NCI-H146 (cell line): ENCODE measurements at regions not wholly inside any gene's neighbourhood (a gene's known extent, or its start where the extent isn't known, plus 50 kb on each side); places are given as distances from the start of the nearest gene placed in this dataset.
"Not testable (repeated sequence)": the region's sequence is repeated elsewhere in the genome, so short reads cannot be mapped to it uniquely, and the experiment has no call there.

Source experiments
- DNase-seq: peaks from one replicate; lab custom pipeline; 2025; lab: John Stamatoyannopoulos, UW

- no peak for DNase-seq
Observed at GRCh38 chr15:92805080-92805690, 94.9 kb upstream of the CHD2 start.

- not testable (repeated sequence) for DNase-seq
Observed at GRCh38 chr15:92806171-92806570, 94.0 kb upstream of the CHD2 start.

- DNase-seq = no peak
Observed at GRCh38 chr15:92806763-92807162, 93.4 kb upstream of the CHD2 start.

- DNase-seq = peak; percentile 33
Observed at GRCh38 chr15:92807971-92808571, 92.1 kb upstream of the CHD2 start.

- peak; percentile 67 for DNase-seq
Observed at GRCh38 chr15:92808598-92809063, 91.5 kb upstream of the CHD2 start.

GRCh38 chr15:92809064-92809879, 90.9 kb upstream of the CHD2 start:
- DNase-seq = peak; percentile 97

- peak; percentile 48 for DNase-seq
Observed at GRCh38 chr15:92809880-92810361, 90.2 kb upstream of the CHD2 start.

- DNase-seq = peak; percentile 89
Observed at GRCh38 chr15:92810418-92811138, 89.5 kb upstream of the CHD2 start.

- DNase-seq = peak; percentile 51
Observed at GRCh38 chr15:92811148-92811913, 88.8 kb upstream of the CHD2 start.

- DNase-seq = no peak
Observed at GRCh38 chr15:92812271-92812670, 87.9 kb upstream of the CHD2 start.

GRCh38 chr15:92813485-92813884, 86.6 kb upstream of the CHD2 start:
- DNase-seq = no peak

GRCh38 chr15:92817339-92817886, 82.7 kb upstream of the CHD2 start:
- no peak for DNase-seq

GRCh38 chr15:92818651-92819277, 81.4 kb upstream of the CHD2 start:
- DNase-seq = peak; percentile 72

- DNase-seq = peak; percentile 29
Observed at GRCh38 chr15:92819278-92820235, 80.6 kb upstream of the CHD2 start.

- peak; percentile 93 for DNase-seq
Observed at GRCh38 chr15:92820236-92821021, 79.7 kb upstream of the CHD2 start.

GRCh38 chr15:92821491-92822116, 78.5 kb upstream of the CHD2 start:
- DNase-seq = peak; percentile 29

GRCh38 chr15:92822216-92823144, 77.6 kb upstream of the CHD2 start:
- no peak for DNase-seq
